SK-N-SH treated with all-trans-retinoic acid at 6 μM for 48 hours (cell line): ENCODE measurements at regions not wholly inside any gene's neighbourhood (a gene's known extent, or its start where the extent isn't known, plus 50 kb on each side); places are given as distances from the start of the nearest gene placed in this dataset.

Experiments used
- ATAC-seq: fragments of 200-7000 bp; cut with Tn5 transposase; 3 replicates; pipeline ENCODE4 v1.9.1; 2020; ENCODE audit warnings: mild to moderate bottlenecking, moderate library complexity
- ARNTL ChIP-seq: fragments of 450-650 bp; formaldehyde crosslinking; IDR thresholded peaks from 2 replicates; pipeline ENCODE4 v1.5.0; 2020; ENCODE audit warnings: low read depth, mild to moderate bottlenecking, moderate library complexity, borderline replicate concordance
- BACH2 ChIP-seq: fragments of 250-450 bp; sonication (Bioruptor Pico); IDR thresholded peaks from 2 replicates; pipeline ENCODE4 v1.9.0; 2021; ENCODE audit warnings: mild to moderate bottlenecking, borderline replicate concordance
- CSDC2 ChIP-seq: fragments of 250-450 bp; sonication (Bioruptor Pico); IDR thresholded peaks from 2 replicates; pipeline ENCODE4 v1.5.0; 2020; ENCODE audit warnings: mild to moderate bottlenecking, moderate library complexity
- ESRRG ChIP-seq: fragments of 250-450 bp; sonication (Bioruptor Pico); IDR thresholded peaks from 2 replicates; pipeline ENCODE4 v1.6.1; 2021; ENCODE audit warnings: mild to moderate bottlenecking
- GLIS3 ChIP-seq: fragments of 250-450 bp; sonication (Bioruptor Pico); IDR thresholded peaks from 2 replicates; pipeline ENCODE4 v1.5.0; 2020; ENCODE audit warnings: mild to moderate bottlenecking, moderate library complexity
- ISL1 ChIP-seq: fragments of 250-450 bp; sonication (Bioruptor Pico); IDR thresholded peaks from 2 replicates; pipeline ENCODE4 v2.1.2; 2022; ENCODE audit warnings: mild to moderate bottlenecking, moderate library complexity
- OSR1 ChIP-seq: fragments of 250-450 bp; sonication (Bioruptor Pico); IDR thresholded peaks from 2 replicates; pipeline ENCODE4 v1.8.0; 2022; ENCODE audit warnings: moderate library complexity, mild to moderate bottlenecking, inconsistent platforms
- PPARA ChIP-seq: fragments of 250-450 bp; sonication (Bioruptor Pico); IDR thresholded peaks from 2 replicates; pipeline ENCODE4 v1.5.0; 2020; ENCODE audit warnings: mild to moderate bottlenecking, borderline replicate concordance
- RARB ChIP-seq: fragments of 250-450 bp; sonication (Bioruptor Pico); IDR thresholded peaks from 2 replicates; pipeline ENCODE4 v1.8.0; 2021; ENCODE audit warnings: mild to moderate bottlenecking, moderate library complexity
- SNAI2 ChIP-seq: fragments of 250-450 bp; sonication (Bioruptor Pico); IDR thresholded peaks from 2 replicates; pipeline ENCODE4 v1.5.0; 2020; ENCODE audit warnings: mild to moderate bottlenecking, moderate library complexity
- TCF4 ChIP-seq: fragments of 250-450 bp; sonication (Bioruptor Pico); IDR thresholded peaks from 2 replicates; pipeline ENCODE4 v1.8.0; 2021; ENCODE audit warnings: mild to moderate bottlenecking, moderate library complexity, borderline replicate concordance
- TOX ChIP-seq: fragments of 250-450 bp; sonication (Bioruptor Pico); IDR thresholded peaks from 2 replicates; pipeline ENCODE4 v1.8.0; 2021; ENCODE audit warnings: mild to moderate bottlenecking, moderate library complexity, borderline replicate concordance
- ZC3H10 ChIP-seq: fragments of 250-450 bp; sonication (Bioruptor Pico); IDR thresholded peaks from 2 replicates; pipeline ENCODE4 v1.5.1; 2021; ENCODE audit warnings: mild to moderate bottlenecking, moderate library complexity
- ZFP3 ChIP-seq: fragments of 250-450 bp; sonication (Bioruptor Pico); IDR thresholded peaks from 2 replicates; pipeline ENCODE4 v1.5.0; 2020; ENCODE audit warnings: mild to moderate bottlenecking, moderate library complexity
- ZNF565 ChIP-seq: fragments of 450-650 bp; formaldehyde crosslinking; conservative IDR thresholded peaks from 2 replicates; pipeline ENCODE4 v1.5.0; 2020; ENCODE audit warnings: low read depth, mild to moderate bottlenecking, moderate library complexity
- ZNF70 ChIP-seq: fragments of 450-650 bp; formaldehyde crosslinking; IDR thresholded peaks from 2 replicates; pipeline ENCODE4 v1.5.0; 2020; ENCODE audit warnings: mild to moderate bottlenecking, moderate library complexity
- ZNF8 ChIP-seq: fragments of 450-650 bp; formaldehyde crosslinking; IDR thresholded peaks from 2 replicates; pipeline ENCODE4 v1.5.0; 2020; ENCODE audit warnings: mild to moderate bottlenecking, moderate library complexity
- TF ChIP-seq, protein P1 (sequence below): fragments of 250-450 bp; sonication (Bioruptor Pico); IDR thresholded peaks from 2 replicates; pipeline ENCODE4 v1.5.1; 2020; ENCODE audit warnings: low read depth, mild to moderate bottlenecking, moderate library complexity
- TF ChIP-seq, protein P2 (sequence below): fragments of 250-450 bp; sonication (Bioruptor Pico); IDR thresholded peaks from 2 replicates; pipeline ENCODE4 v1.8.0; 2021; ENCODE audit warnings: low read depth, mild to moderate bottlenecking, moderate library complexity, borderline replicate concordance
- TF ChIP-seq, protein P3 (sequence below): fragments of 250-450 bp; sonication (Bioruptor Pico); IDR thresholded peaks from 2 replicates; pipeline ENCODE4 v1.8.0; 2020; ENCODE audit warnings: mild to moderate bottlenecking, moderate library complexity, borderline replicate concordance
- TF ChIP-seq, protein P4 (sequence below): fragments of 250-450 bp; sonication (Bioruptor Pico); IDR thresholded peaks from 2 replicates; pipeline ENCODE4 v1.5.1; 2021; ENCODE audit warnings: mild to moderate bottlenecking, moderate library complexity

DNA sequence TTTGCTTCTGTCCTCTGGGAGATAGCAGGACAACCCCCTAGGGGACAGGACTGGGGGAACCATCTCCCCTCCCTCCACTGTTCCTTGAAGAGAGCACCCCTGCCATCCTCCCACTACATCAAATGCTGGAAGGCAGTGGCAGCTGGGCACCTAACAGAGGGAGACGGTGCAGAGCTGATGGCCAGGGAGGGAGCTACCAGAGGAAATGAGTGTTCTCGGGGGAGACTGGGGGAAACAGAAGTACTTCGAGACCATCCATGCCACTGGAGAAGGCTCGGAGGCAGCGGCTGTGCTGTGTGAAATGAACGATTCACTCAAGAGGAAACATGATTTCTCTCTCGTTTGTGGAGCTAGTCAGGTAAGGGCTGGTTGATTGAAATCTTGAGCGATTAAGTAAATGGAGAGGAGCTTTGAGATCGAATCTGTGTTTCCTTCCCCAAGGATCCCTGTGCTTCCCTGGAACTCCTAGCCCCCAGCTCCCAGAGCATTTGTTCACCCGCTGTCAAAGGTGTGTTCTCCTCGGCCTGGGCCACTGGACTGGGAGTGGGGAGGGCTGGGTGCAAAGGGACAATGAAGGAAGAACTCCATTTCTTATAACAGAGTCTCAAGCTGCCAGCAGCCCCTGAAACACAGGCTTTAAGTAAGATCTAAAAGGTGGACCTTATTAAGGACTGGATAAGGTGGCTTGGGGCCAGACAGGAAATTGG, 261.3 kb upstream of the MOCS1 start:
- TF ChIP-seq BACH2 (CRISPR knock-in tag) (no peak), TOX (CRISPR knock-in tag) (no peak), PPARA (CRISPR knock-in tag) (no peak), ZNF70 (CRISPR knock-in tag) (no peak), SNAI2 (CRISPR knock-in tag) (no peak), ZNF565 (no peak), ZC3H10 (CRISPR knock-in tag) (no peak), TCF4 (no peak), OSR1 (CRISPR knock-in tag) (no peak), ESRRG (no peak), ISL1 (CRISPR knock-in tag) (no peak), RARB (CRISPR knock-in tag) (no peak), CSDC2 (CRISPR knock-in tag) (no peak), ZFP3 (CRISPR knock-in tag) (no peak)
- TF ChIP-seq, protein P1, sequence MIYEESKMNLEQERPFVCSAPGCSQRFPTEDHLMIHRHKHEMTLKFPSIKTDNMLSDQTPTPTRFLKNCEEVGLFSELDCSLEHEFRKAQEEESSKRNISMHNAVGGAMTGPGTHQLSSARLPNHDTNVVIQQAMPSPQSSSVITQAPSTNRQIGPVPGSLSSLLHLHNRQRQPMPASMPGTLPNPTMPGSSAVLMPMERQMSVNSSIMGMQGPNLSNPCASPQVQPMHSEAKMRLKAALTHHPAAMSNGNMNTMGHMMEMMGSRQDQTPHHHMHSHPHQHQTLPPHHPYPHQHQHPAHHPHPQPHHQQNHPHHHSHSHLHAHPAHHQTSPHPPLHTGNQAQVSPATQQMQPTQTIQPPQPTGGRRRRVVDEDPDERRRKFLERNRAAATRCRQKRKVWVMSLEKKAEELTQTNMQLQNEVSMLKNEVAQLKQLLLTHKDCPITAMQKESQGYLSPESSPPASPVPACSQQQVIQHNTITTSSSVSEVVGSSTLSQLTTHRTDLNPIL (CRISPR knock-in tag) = no peak
- TF ChIP-seq, protein P2, sequence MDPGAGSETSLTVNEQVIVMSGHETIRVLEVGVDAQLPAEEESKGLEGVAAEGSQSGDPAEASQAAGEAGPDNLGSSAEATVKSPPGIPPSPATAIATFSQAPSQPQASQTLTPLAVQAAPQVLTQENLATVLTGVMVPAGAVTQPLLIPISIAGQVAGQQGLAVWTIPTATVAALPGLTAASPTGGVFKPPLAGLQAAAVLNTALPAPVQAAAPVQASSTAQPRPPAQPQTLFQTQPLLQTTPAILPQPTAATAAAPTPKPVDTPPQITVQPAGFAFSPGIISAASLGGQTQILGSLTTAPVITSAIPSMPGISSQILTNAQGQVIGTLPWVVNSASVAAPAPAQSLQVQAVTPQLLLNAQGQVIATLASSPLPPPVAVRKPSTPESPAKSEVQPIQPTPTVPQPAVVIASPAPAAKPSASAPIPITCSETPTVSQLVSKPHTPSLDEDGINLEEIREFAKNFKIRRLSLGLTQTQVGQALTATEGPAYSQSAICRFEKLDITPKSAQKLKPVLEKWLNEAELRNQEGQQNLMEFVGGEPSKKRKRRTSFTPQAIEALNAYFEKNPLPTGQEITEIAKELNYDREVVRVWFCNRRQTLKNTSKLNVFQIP (CRISPR knock-in tag) = no peak
- TF ChIP-seq, protein P3, sequence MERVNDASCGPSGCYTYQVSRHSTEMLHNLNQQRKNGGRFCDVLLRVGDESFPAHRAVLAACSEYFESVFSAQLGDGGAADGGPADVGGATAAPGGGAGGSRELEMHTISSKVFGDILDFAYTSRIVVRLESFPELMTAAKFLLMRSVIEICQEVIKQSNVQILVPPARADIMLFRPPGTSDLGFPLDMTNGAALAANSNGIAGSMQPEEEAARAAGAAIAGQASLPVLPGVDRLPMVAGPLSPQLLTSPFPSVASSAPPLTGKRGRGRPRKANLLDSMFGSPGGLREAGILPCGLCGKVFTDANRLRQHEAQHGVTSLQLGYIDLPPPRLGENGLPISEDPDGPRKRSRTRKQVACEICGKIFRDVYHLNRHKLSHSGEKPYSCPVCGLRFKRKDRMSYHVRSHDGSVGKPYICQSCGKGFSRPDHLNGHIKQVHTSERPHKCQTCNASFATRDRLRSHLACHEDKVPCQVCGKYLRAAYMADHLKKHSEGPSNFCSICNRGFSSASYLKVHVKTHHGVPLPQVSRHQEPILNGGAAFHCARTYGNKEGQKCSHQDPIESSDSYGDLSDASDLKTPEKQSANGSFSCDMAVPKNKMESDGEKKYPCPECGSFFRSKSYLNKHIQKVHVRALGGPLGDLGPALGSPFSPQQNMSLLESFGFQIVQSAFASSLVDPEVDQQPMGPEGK (CRISPR knock-in tag) = no peak
- ATAC-seq = no peak

DNA sequence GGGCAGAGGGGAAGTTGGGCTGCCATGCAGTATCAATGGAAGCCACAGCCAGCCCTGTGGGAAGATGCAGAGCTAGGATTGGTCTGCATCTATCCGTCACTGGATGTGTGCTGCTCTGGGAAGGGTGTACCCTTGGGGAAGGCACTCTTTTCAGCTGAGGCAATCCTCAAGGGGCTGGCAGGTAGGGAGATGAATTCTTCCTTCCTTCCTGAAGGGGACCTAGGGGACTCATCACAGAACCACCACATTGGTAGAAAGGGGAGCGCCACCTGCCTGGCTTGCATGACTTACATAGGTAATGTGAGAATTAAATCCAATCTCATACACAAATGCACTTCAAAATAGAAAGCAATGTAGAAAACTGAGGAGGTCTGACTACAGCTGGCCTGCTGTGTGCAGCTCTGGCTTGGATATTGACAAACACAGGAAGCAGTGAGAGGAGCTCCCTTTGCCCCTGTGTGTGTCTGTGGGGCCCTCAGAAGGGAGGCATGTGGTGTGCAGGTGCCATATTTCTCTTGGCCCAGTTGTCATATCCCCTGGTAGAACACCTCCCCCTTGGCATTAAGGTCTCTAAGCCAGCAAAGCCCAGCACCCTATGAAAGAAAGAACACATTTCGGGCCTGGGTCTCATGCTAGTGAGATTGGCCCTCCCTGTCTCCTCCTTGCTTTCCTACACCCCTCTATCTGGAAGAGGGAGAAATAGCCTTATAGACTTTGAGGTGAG, 260.3 kb upstream of the MOCS1 start:
- TF ChIP-seq ARNTL (CRISPR knock-in tag) (no peak), ZNF565 (no peak), SNAI2 (CRISPR knock-in tag) (no peak), GLIS3 (no peak), ZFP3 (CRISPR knock-in tag) (no peak), ZC3H10 (CRISPR knock-in tag) (no peak), TCF4 (no peak), ZNF70 (CRISPR knock-in tag) (no peak), ESRRG (no peak), CSDC2 (CRISPR knock-in tag) (no peak)
- TF ChIP-seq, protein P4, sequence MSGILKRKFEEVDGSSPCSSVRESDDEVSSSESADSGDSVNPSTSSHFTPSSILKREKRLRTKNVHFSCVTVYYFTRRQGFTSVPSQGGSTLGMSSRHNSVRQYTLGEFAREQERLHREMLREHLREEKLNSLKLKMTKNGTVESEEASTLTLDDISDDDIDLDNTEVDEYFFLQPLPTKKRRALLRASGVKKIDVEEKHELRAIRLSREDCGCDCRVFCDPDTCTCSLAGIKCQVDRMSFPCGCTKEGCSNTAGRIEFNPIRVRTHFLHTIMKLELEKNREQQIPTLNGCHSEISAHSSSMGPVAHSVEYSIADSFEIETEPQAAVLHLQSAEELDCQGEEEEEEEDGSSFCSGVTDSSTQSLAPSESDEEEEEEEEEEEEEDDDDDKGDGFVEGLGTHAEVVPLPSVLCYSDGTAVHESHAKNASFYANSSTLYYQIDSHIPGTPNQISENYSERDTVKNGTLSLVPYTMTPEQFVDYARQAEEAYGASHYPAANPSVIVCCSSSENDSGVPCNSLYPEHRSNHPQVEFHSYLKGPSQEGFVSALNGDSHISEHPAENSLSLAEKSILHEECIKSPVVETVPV (CRISPR knock-in tag) = no peak
- TF ChIP-seq, protein P1 (CRISPR knock-in tag) = no peak
- ATAC-seq = no peak

DNA sequence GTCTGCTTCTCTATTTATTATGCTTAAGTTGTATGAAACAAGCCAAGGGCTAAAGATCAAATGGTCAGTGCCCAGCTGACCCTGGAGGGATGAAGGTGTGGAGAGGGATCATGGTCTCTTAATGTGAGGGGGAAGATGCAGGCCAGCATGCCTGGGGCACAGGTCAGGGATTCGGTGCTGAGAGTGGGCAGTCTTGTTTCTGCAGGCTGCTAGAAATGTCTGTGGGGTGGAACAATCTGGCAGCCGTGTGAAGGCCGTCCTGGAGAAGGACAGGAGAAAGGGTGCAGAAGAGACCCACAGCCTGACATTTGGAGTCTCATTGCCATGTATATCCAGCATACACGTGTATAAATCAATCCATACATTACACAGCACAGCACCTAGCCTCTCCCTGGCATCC, 258.3 kb upstream of the MOCS1 start:
- ATAC-seq = no peak
- TF ChIP-seq ZNF8 (CRISPR knock-in tag) (no peak), ZFP3 (CRISPR knock-in tag) (no peak), ESRRG (no peak), CSDC2 (CRISPR knock-in tag) (no peak), GLIS3 (no peak)
